HG03432 (cell line): ENCODE measurements at regions not wholly inside any gene's neighbourhood (a gene's known extent, or its start where the extent isn't known, plus 50 kb on each side); places are given as distances from the start of the nearest gene placed in this dataset.
"Not testable (repeated sequence)": the region's sequence is repeated elsewhere in the genome, so short reads cannot be mapped to it uniquely, and the experiment has no call there.

Experiments
- ATAC-seq: cut with Tn5 transposase; IDR thresholded peaks from one replicate; pipeline ENCODE4 v1.9.1; 2021; ENCODE audit warnings: mild to moderate bottlenecking, moderate library complexity; ENCODE audit not compliant: unreplicated experiment

DNA sequence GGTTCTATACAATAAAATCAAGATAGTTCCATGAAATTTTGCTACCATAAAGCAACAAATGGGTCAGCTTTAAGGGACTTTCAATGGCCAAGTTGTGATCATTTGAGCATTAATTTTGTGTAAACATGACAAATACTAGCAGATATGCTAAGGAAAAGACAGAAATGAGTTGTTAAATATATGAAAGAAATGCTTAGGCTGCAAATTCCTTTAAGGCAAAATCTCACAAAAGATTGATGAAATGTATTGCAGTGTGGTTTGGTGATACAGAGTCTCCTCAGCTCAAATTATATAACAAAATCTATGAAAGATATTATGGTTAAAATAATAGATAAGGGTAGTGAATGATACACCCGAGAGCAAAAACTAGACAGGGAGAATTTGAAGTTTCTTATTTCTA is 377.2 kb downstream of the RAP2B start:
- ATAC-seq: no peak

GRCh38 chr3:153545471-153545870 is 383.4 kb downstream of the RAP2B start:
- ATAC-seq: no peak

GRCh38 chr3:153547970-153548369 is 385.9 kb downstream of the RAP2B start:
- ATAC-seq: no peak

DNA sequence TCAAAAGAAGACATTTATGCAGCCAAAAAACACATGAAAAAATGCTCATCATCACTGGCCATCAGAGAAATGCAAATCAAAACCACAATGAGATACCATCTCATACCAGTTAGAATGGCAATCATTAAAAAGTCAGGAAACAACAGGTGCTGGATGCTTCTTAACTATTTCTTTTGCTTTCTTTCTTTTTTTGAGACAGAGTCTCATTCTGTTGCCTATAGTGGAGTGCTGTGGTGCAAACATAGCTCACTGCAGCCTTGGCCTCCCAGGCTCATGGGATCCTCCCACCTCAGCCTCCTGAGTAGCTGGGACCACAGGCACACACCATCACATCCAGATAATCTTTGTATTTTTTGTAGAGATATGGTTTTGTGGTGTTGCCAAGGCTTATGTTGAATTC is 387.7 kb downstream of the RAP2B start:
- ATAC-seq: not testable (repeated sequence)

DNA sequence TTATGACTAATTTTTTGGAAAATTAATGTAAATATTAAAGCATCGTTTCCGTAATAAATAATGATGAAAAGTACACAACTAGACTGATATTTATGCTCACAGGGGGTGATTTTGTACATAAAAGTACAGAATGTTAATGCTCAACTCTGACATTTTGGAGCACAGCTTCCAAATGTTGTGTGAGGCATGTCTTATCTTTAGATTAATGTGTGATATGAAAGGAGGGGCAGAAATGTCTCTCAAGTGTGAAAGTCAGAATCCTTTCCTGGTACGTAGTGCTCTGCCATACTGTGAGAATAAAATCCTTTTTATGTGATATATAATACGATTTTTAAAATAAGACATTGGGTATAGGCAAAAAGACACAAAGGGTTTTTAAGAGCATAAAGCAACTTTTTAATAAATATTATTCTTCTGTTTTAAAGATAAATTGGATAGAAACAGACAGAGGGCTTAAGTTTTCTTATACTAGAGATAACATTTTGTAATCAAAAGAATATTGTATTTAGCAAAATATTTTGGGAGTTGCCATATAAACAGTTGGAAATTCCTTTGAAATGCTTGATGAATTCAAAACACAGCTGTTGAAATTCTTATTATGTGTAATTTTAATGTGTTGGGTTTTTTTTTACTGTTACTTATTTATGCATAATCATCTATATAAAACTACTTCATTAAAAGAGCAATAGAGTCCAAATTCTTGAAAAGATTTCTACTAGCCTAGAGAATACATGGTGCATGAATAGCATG is 389.7 kb downstream of the RAP2B start:
- no peak for ATAC-seq

GRCh38 chr3:153552887-153553604 is 391.0 kb downstream of the RAP2B start:
- no peak for ATAC-seq

DNA sequence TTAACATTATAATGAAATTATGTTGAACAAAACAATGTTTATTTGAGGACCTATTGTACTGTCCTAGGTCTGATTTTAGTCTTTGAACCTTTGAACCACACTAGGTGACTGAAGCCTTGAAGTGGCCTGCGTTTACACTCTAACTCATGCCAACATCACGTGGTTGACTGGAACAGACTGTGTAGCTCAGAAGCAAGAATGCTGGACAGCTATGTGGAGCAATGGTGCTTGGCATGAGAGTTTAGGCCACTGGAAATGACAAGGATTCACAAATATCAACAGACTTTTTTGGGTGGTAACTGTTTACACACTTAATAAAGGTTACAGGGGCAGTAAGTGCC is 391.5 kb downstream of the RAP2B start:
- no peak for ATAC-seq

DNA sequence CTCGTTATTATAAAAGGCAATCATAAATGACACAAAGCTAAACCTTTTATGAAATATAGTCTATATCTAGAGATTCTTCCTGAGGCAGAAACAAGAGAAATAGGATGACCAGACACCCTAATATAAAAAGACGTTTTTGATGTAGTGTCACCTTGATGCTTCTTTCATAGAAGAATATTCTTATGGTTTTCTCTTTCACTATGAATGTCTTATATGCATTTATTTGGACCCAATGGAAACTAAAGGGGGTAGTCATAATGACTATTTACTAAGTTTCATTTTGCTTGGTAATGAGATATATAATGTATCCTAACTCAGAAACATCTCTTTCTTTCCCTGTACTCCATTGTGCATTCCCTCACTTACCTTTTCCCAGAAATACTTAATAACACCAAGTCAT is 393.9 kb downstream of the RAP2B start:
- no peak for ATAC-seq

DNA sequence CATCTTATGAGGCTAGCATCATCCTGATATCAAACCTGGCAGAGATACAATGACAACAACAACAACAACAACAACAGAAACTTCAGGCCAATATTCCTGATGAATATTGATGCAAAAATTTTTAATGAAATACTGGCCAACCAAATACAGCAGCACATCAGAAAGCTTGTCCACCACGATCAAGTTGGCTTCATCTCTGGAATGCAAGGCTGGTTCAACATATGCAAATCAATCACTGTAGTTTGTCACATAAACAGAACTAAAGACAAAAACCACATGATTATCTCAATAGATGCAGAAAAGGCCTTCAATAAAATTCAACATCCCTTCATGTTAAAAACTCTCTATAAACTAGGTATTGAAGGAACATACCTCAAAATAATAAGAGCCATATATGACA is 397.3 kb downstream of the RAP2B start:
- ATAC-seq: not testable (repeated sequence)

GRCh38 chr3:153567011-153567410 is 405.0 kb downstream of the RAP2B start:
- ATAC-seq: no peak

GRCh38 chr3:153567556-153567955 is 405.5 kb downstream of the RAP2B start:
- no peak for ATAC-seq

GRCh38 chr3:153570481-153570880 is 408.5 kb downstream of the RAP2B start:
- ATAC-seq: not testable (repeated sequence)

DNA sequence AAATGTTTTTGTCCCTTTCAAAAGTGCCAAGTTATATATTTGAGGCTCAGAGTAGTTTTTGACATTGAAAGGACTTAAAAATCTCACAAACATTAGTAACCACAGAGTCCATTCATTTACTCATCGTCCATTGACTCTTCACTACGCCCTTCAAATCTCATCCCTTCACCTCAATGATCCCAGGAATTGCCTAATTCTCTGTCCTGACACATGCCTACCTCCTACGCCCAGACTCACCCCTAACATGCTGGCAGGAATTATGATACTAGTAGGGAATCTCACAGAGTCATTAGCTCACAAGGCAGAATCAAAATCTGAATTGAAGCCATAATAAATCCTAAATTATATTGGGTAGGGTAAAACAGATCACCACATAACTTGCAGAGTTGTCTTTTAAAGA is 410.1 kb downstream of the RAP2B start:
- no peak for ATAC-seq

- ATAC-seq: no peak
Observed at GRCh38 chr3:153572654-153573053, 410.6 kb downstream of the RAP2B start.

- no peak for ATAC-seq
Observed at GRCh38 chr3:153573481-153573880, 411.5 kb downstream of the RAP2B start.

- no peak for ATAC-seq
Observed at GRCh38 chr3:153574445-153574844, 412.4 kb downstream of the RAP2B start.

DNA sequence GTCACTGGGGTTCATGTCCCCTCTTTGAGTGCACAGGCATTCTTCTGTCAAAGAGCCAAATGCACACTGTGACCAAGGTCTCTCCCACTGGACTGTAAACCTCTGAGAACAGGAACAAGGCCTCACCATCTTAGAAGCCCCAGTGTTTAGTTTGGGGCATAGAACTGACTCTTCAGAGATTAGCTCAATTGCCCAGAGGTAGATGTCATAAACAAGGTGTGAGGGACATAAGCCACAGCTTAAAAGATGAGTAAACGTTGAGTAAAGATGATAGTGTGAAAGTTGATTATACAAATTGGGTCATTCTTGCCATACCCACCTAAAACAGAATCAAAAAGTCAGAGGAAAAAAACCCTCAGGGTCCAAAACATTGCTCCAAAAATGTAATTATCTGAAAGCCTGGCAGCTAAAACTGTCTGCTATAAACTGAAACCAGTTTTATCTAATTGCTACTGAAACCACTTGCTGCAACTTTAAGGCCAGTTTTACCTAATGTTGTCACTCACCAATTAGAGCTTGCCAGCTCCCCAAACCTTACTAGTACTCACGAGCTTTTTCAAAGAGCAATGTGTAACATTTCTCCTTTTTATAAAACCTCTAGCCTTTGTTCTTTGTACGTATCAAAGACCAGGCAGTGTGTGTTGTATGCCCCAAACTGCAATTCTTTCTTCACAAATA is 415.2 kb downstream of the RAP2B start:
- ATAC-seq: no peak

- no peak for ATAC-seq
Observed at GRCh38 chr3:153578046-153578445, 416.0 kb downstream of the RAP2B start.

- no peak for ATAC-seq
Observed at GRCh38 chr3:153590051-153590450, 428.0 kb downstream of the RAP2B start.

DNA sequence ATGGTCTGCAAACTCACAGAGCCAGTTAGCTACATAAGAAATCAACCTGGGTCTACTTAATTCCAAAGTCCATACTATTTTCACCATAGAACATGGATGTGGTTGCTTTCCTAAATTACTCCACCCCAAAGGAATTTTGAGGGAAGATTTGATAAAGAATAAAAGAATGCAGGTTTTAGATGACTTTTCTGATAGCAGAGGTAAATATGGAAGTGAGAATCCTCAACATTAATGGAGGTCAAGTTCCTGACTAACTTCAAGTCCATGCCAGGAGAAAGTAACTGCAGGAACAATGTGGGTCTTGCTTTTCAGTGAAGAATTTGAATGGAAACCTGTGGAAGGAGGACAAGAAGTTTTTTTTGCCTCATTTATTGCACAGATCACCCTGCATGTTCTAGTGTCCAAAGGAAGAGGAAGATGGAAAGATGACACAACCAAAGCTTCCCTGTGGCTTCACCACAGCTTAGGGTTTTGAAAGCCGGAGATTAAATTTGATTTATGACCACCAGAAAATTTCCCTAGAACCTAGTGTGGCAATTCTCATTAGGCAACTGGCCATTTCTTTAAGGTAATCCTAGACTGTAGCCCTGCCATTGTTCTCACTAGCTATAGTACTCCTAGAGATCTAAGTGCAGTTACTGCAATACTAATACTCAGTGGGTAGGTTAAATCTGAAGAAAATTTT is 429.7 kb downstream of the RAP2B start:
- ATAC-seq: no peak

GRCh38 chr3:153595186-153595815 is 433.3 kb downstream of the RAP2B start:
- peak; percentile 68 for ATAC-seq
